Daoy (cell line): ENCODE measurements at regions not wholly inside any gene's neighbourhood (a gene's known extent, or its start where the extent isn't known, plus 50 kb on each side); places are given as distances from the start of the nearest gene placed in this dataset.
"Not testable (repeated sequence)": the region's sequence is repeated elsewhere in the genome, so short reads cannot be mapped to it uniquely, and the experiment has no call there.

ENCODE experiments used
- DNase-seq: peaks from one replicate; pipeline ENCODE4 v3.0.0-alpha.2; 2015; ENCODE audit warnings: low read depth

- no peak for DNase-seq
Observed at GRCh38 chr20:12737900-12738299, 270.9 kb upstream of the SPTLC3 start.

- DNase-seq, result no peak
Observed at GRCh38 chr20:12740647-12741046, 268.1 kb upstream of the SPTLC3 start.

GRCh38 chr20:12744037-12744436 lies 264.7 kb upstream of the SPTLC3 start:
- DNase-seq, result no peak

GRCh38 chr20:12748359-12748994 lies 260.3 kb upstream of the SPTLC3 start:
- no peak for DNase-seq

- DNase-seq, result no peak
Observed at GRCh38 chr20:12750221-12750620, 258.6 kb upstream of the SPTLC3 start.

GRCh38 chr20:12752900-12753693 lies 255.7 kb upstream of the SPTLC3 start:
- DNase-seq, result not testable (repeated sequence)

GRCh38 chr20:12753742-12754141 lies 255.0 kb upstream of the SPTLC3 start:
- DNase-seq, result not testable (repeated sequence)

GRCh38 chr20:12759493-12759892 lies 249.3 kb upstream of the SPTLC3 start:
- DNase-seq, result not testable (repeated sequence)

- peak; percentile 22 for DNase-seq
Observed at GRCh38 chr20:12762725-12763124, 246.0 kb upstream of the SPTLC3 start.

GRCh38 chr20:12763406-12763805 lies 245.4 kb upstream of the SPTLC3 start:
- no peak for DNase-seq

- peak; percentile 2 for DNase-seq
Observed at GRCh38 chr20:12764053-12764452, 244.7 kb upstream of the SPTLC3 start.

GRCh38 chr20:12764851-12765250 lies 243.9 kb upstream of the SPTLC3 start:
- no peak for DNase-seq

- no peak for DNase-seq
Observed at GRCh38 chr20:12773936-12774335, 234.8 kb upstream of the SPTLC3 start.

- DNase-seq, result no peak
Observed at GRCh38 chr20:12775041-12775440, 233.7 kb upstream of the SPTLC3 start.

- DNase-seq, result no peak
Observed at GRCh38 chr20:12777016-12777415, 231.8 kb upstream of the SPTLC3 start.

GRCh38 chr20:12786276-12786675 lies 222.5 kb upstream of the SPTLC3 start:
- DNase-seq, result no peak

- DNase-seq, result no peak
Observed at GRCh38 chr20:12788632-12789299, 220.0 kb upstream of the SPTLC3 start.

- DNase-seq, result no peak
Observed at GRCh38 chr20:12790859-12791258, 217.9 kb upstream of the SPTLC3 start.

- no peak for DNase-seq
Observed at GRCh38 chr20:12798286-12798685, 210.5 kb upstream of the SPTLC3 start.

GRCh38 chr20:12808006-12808567 lies 200.7 kb upstream of the SPTLC3 start:
- no peak for DNase-seq

GRCh38 chr20:12815231-12815768 lies 193.5 kb upstream of the SPTLC3 start:
- no peak for DNase-seq

- no peak for DNase-seq
Observed at GRCh38 chr20:12815778-12816408, 192.9 kb upstream of the SPTLC3 start.
